ENCODE measurements at regions not wholly inside any gene's neighbourhood (a gene's known extent, or its start where the extent isn't known, plus 50 kb on each side); places are given as distances from the start of the nearest gene placed in this dataset.

GRCh38 chr5:3377831-3378230 lies 217.8 kb upstream of the IRX1 start:
- no peak for TF ChIP-seq CTCF (IDR thresholded peaks at IDR 0.05; ENCODE audit: insufficient read depth, low read depth, low read length)
- no peak for DNase-seq (ENCODE audit: low read depth)
- no peaks in the 10 kb centered on the region for H3K36me3 ChIP-seq (ENCODE audit: control insufficient read depth, insufficient read depth, low read length)
- ChIA-PET CTCF (no interaction called here), POLR2A (no interaction called here)
- H3K27me3 ChIP-seq (ENCODE audit: control insufficient read depth, insufficient read depth, low read length), result no peaks in the 10 kb centered on the region
- no peak overlapping the region for H3K4me3 ChIP-seq (ENCODE audit: low read depth, low read length)

GRCh38 chr5:3377176-3377575 lies 218.5 kb upstream of the IRX1 start:
- no peak for DNase-seq (ENCODE audit: low read depth)
- Histone ChIP-seq H3K4me3 (ENCODE audit: low read depth, low read length) (no peak overlapping the region), H3K27me3 (ENCODE audit: control insufficient read depth, insufficient read depth, low read length) (no peaks in the 10 kb centered on the region), H3K36me3 (ENCODE audit: control insufficient read depth, insufficient read depth, low read length) (no peaks in the 10 kb centered on the region)
- TF ChIP-seq CTCF (IDR thresholded peaks at IDR 0.05; ENCODE audit: insufficient read depth, low read depth, low read length), result no peak
- ChIA-PET CTCF (no interaction called here), POLR2A (no interaction called here)

- DNase-seq (ENCODE audit: low read depth), result no peak
- POLR2A ChIA-PET, result no interaction called here
- CTCF ChIA-PET, result no interaction called here
- Histone ChIP-seq H3K36me3 (ENCODE audit: control insufficient read depth, insufficient read depth, low read length) (no peaks in the 10 kb centered on the region), H3K4me3 (ENCODE audit: low read depth, low read length) (no peak overlapping the region), H3K27me3 (ENCODE audit: control insufficient read depth, insufficient read depth, low read length) (no peaks in the 10 kb centered on the region)
- TF ChIP-seq CTCF (IDR thresholded peaks at IDR 0.05; ENCODE audit: insufficient read depth, low read depth, low read length), result no peak
Measured at GRCh38 chr5:3376611-3377010, 219.0 kb upstream of the IRX1 start.

GRCh38 chr5:3375586-3376311 lies 219.9 kb upstream of the IRX1 start:
- Histone ChIP-seq H3K27me3 (ENCODE audit: control insufficient read depth, insufficient read depth, low read length) (no peaks in the 10 kb centered on the region), H3K36me3 (ENCODE audit: control insufficient read depth, insufficient read depth, low read length) (no peaks in the 10 kb centered on the region), H3K4me3 (ENCODE audit: low read depth, low read length) (no peak overlapping the region)
- POLR2A ChIA-PET, result no interaction called here
- CTCF ChIA-PET, result no interaction called here
- no peak for DNase-seq (ENCODE audit: low read depth)
- no peak for TF ChIP-seq CTCF (IDR thresholded peaks at IDR 0.05; ENCODE audit: insufficient read depth, low read depth, low read length)

- ChIA-PET CTCF (no interaction called here), POLR2A (no interaction called here)
- no peaks in the 10 kb centered on the region for H3K36me3 ChIP-seq (ENCODE audit: control insufficient read depth, insufficient read depth, low read length)
- TF ChIP-seq CTCF (IDR thresholded peaks at IDR 0.05; ENCODE audit: insufficient read depth, low read depth, low read length), result no peak
- no peak overlapping the region for H3K4me3 ChIP-seq (ENCODE audit: low read depth, low read length)
- no peak for DNase-seq (ENCODE audit: low read depth)
- H3K27me3 ChIP-seq (ENCODE audit: control insufficient read depth, insufficient read depth, low read length), result no peaks in the 10 kb centered on the region
Measured at GRCh38 chr5:3373391-3373790, 222.2 kb upstream of the IRX1 start.
